DND-41 (cell line): ENCODE measurements at regions not wholly inside any gene's neighbourhood (a gene's known extent, or its start where the extent isn't known, plus 50 kb on each side); places are given as distances from the start of the nearest gene placed in this dataset.

Experiments
- ATAC-seq: fragments of 200-7000 bp; cut with Tn5 transposase; 3 replicates; pipeline ENCODE4 v1.9.1; 2021; ENCODE audit warnings: low read depth; ENCODE audit not compliant: insufficient read depth
- DNase-seq: peaks from one replicate; pipeline ENCODE4 v3.0.0-alpha.2; 2020
- H2AFZ ChIP-seq: 2 replicates; pipeline ENCODE4 v1.6.0; 2012; ENCODE audit warnings: low read depth, low read length
- H3K27ac ChIP-seq: 2 replicates; pipeline ENCODE4 v1.5.1; 2012; ENCODE audit warnings: low read length, inconsistent platforms
- H3K27me3 ChIP-seq: fragments of 200-600 bp; sonication (generic); 2 replicates; pipeline ENCODE4 v1.6.0; 2012; ENCODE audit warnings: low read length, mild to moderate bottlenecking, inconsistent platforms; ENCODE audit not compliant: insufficient read depth, poor library complexity
- H3K36me3 ChIP-seq: 2 replicates; pipeline ENCODE4 v1.5.1; 2012; ENCODE audit warnings: low read length, inconsistent platforms; ENCODE audit not compliant: insufficient read depth
- H3K4me1 ChIP-seq: 2 replicates; pipeline ENCODE4 v1.5.1; 2012; ENCODE audit warnings: mild to moderate bottlenecking, low read length; ENCODE audit not compliant: insufficient read depth
- H3K4me2 ChIP-seq: 2 replicates; pipeline ENCODE4 v1.6.0; 2012; ENCODE audit warnings: mild to moderate bottlenecking, moderate library complexity, low read length, inconsistent platforms; ENCODE audit not compliant: insufficient read depth
- H3K4me3 ChIP-seq, 2 experiments: fragments of 200-600 bp in 1 of 2; shearing (Covaris generic) in 1 of 2; 2 replicates each; pipeline ENCODE4 v1.5.1; 2012 to 2016; ENCODE audit warnings: inconsistent platforms in 2 of 2, low read length in 2 of 2, mild to moderate bottlenecking in 2 of 2, low read depth in 1 of 2, moderate library complexity in 1 of 2
- H3K79me2 ChIP-seq: 2 replicates; pipeline ENCODE4 v1.6.0; 2012; ENCODE audit warnings: low read length, inconsistent platforms; ENCODE audit not compliant: insufficient read depth
- H3K9ac ChIP-seq: 2 replicates; pipeline ENCODE4 v1.6.0; 2012; ENCODE audit warnings: low read depth, mild to moderate bottlenecking, inconsistent platforms, low read length, moderate library complexity
- H3K9me3 ChIP-seq: 2 replicates; pipeline ENCODE4 v1.5.1; 2012; ENCODE audit warnings: low read length, moderate library complexity, mild to moderate bottlenecking, inconsistent platforms; ENCODE audit not compliant: insufficient read depth, severe bottlenecking
- H4K20me1 ChIP-seq: 2 replicates; pipeline ENCODE4 v1.6.0; 2012; ENCODE audit warnings: low read length; ENCODE audit not compliant: insufficient read depth
- CTCF ChIP-seq: IDR thresholded peaks from 2 replicates; pipeline ENCODE4 v1.5.1; 2012; ENCODE audit warnings: borderline replicate concordance, low read length, moderate library complexity, mild to moderate bottlenecking; ENCODE audit not compliant: poor library complexity, severe bottlenecking; ENCODE audit errors: extremely low read depth
- EZH2 ChIP-seq: IDR thresholded peaks from 3 replicates; pipeline ENCODE4 v1.6.1; 2012; ENCODE audit warnings: borderline replicate concordance, low read depth, mild to moderate bottlenecking, moderate library complexity, low read length, inconsistent platforms; ENCODE audit not compliant: severe bottlenecking

DNA sequence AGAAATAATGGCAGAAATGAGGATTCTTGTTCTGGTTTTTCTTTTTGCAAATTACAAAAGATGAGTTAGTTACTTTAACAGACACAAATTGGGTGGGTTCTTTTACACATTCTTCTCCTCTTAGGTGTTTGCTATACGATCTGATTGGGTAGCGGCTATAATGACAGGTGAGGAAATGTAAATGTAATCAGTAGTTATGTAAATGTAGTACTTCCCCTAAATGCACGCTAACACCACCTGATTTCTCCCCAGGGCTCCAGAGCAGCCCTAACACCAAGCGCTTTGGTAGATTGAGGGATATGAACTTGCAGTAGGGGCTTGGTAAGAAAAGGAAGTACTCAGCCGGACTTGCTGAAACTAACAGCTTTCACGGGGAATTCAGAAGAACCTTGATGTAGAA lies 499.4 kb upstream of the NOX3 start:
- H3K27ac ChIP-seq = no peak overlapping the region
- no peaks in the 10 kb centered on the region for H3K27me3 ChIP-seq
- no peak overlapping the region for H3K4me2 ChIP-seq
- no peaks in the 10 kb centered on the region for H3K9me3 ChIP-seq
- H3K9ac ChIP-seq = no peak overlapping the region
- H4K20me1 ChIP-seq = no peaks in the 10 kb centered on the region
- H2AFZ ChIP-seq = no peak overlapping the region
- H3K4me1 ChIP-seq = no peaks in the 10 kb centered on the region
- H3K36me3 ChIP-seq = no peaks in the 10 kb centered on the region
- H3K79me2 ChIP-seq = no peaks in the 10 kb centered on the region
- ATAC-seq (no peak), DNase-seq (no peak)
- TF ChIP-seq EZH2 = no peak
- no peak for TF ChIP-seq CTCF
- no peak overlapping the region for H3K4me3 ChIP-seq

DNA sequence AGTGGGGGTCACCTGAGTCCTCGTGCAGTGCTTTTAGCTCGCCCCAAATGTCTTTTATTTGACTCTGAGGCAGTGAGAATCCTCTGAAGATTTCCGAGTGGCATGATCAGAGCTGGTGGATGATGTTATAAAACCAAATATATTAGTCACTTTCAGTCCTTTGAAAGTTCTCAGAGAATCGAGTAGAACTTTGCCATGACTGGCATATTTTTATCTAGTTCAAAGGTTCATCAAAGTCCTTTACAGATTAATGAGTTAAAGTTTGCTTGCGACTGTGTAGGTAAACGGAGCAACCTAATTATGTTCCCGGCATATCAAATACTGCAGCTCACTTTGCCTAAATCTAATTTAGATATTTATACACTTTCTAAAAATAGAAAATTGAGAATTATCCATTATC lies 498.5 kb upstream of the NOX3 start:
- Histone ChIP-seq H3K27me3 (no peaks in the 10 kb centered on the region), H4K20me1 (no peaks in the 10 kb centered on the region), H3K4me2 (no peak overlapping the region), H3K9ac (no peak overlapping the region), H3K79me2 (no peaks in the 10 kb centered on the region), H2AFZ (no peak overlapping the region), H3K4me1 (no peaks in the 10 kb centered on the region), H3K9me3 (no peaks in the 10 kb centered on the region), H3K4me3 (no peak overlapping the region), H3K36me3 (no peaks in the 10 kb centered on the region), H3K27ac (no peak overlapping the region)
- no peak for ATAC-seq
- no peak for DNase-seq
- TF ChIP-seq EZH2 = no peak
- no peak for TF ChIP-seq CTCF

DNA sequence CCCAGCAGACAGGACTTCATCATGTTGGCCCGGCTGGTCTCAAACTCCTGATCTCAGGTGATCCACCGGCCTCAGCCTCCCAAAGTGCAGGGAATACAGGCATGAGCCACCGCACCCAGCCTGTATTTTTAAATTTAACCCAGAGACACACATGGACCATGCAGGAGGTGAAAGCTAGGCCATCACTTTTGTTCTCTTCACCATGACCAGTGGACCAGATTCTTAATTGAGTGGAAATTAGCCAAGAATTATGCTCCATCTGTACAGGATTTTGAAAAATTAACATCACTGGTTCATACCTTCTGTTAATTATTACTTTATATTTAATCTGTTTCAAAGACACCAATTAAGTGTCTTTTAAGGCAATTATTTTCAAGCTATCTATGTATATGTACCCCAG lies 493.6 kb upstream of the NOX3 start:
- no peak overlapping the region for H3K4me2 ChIP-seq
- DNase-seq = no peak

More for the DNA sequence above, 493.6 kb upstream of the NOX3 start:
- Histone ChIP-seq H3K4me1 (no peaks in the 10 kb centered on the region), H3K4me3 (no peak overlapping the region), H3K9me3 (peaks cover 19% of the 10 kb centered on the region), H3K27ac (no peak overlapping the region), H3K79me2 (no peaks in the 10 kb centered on the region), H3K36me3 (no peaks in the 10 kb centered on the region), H2AFZ (no peak overlapping the region), H3K9ac (no peak overlapping the region), H3K27me3 (no peaks in the 10 kb centered on the region), H4K20me1 (no peaks in the 10 kb centered on the region)
- ATAC-seq = no peak
- no peak for TF ChIP-seq EZH2
- no peak for TF ChIP-seq CTCF
